Tibial nerve (tissue), 3 donors: ENCODE measurements at regions not wholly inside any gene's neighbourhood (a gene's known extent, or its start where the extent isn't known, plus 50 kb on each side); places are given as distances from the start of the nearest gene placed in this dataset.

Experiments used
- CTCF ChIP-seq, 5 experiments: fragments of 200-600 bp in 3 of 5; fragments of 450-650 bp in 2 of 5; sonication (generic) in 3 of 5; IDR thresholded peaks; one replicate each; pipeline ENCODE4 v1.5.1; 2016 to 2019; ENCODE audit warnings: antibody characterized with exemption in 5 of 5, mild to moderate bottlenecking in 3 of 5, moderate library complexity in 2 of 5
- POLR2A ChIP-seq, 2 donors: fragments of 450-650 bp; IDR thresholded peaks; one replicate each; pipeline ENCODE4 v1.6.1; 2017; ENCODE audit warnings: antibody characterized with exemption in 2 of 2, mild to moderate bottlenecking in 2 of 2, moderate library complexity in 2 of 2

GRCh38 chrX:87403551-87403950 is 114.1 kb upstream of the KLHL4 start:
- TF ChIP-seq CTCF (IDR thresholded peaks at IDR 0.05) (no peak), POLR2A (IDR thresholded peaks at IDR 0.05) (no peak)
